ENCODE measurements at regions not wholly inside any gene's neighbourhood (a gene's known extent, or its start where the extent isn't known, plus 50 kb on each side); places are given as distances from the start of the nearest gene placed in this dataset.

GRCh38 chr12:75848961-75849360 lies 182.6 kb downstream of the PHLDA1 start (continued):
- TF ChIP-seq ZNF792 (tag by site-specific recombination; IDR thresholded peaks at IDR 0.05) (no peak), SALL2 (tag by site-specific recombination; IDR thresholded peaks at IDR 0.05; ENCODE audit: borderline replicate concordance) (no peak), ZNF791 (tag by site-specific recombination; IDR thresholded peaks at IDR 0.05) (no peak)

GRCh38 chr12:75848431-75848925 lies 183.1 kb downstream of the PHLDA1 start:
- CTCF ChIA-PET, result no interaction called here

GRCh38 chr12:75846102-75846501 lies 185.5 kb downstream of the PHLDA1 start:
- TF ChIP-seq ZNF202 (tag by site-specific recombination; IDR thresholded peaks at IDR 0.05; ENCODE audit: borderline replicate concordance) (no peak), GLIS2 (tag by site-specific recombination; IDR thresholded peaks at IDR 0.05) (no peak), ZNF350 (tag by site-specific recombination; IDR thresholded peaks at IDR 0.05) (no peak), ZBTB11 (tag by site-specific recombination; conservative IDR thresholded peaks at IDR 0.05; ENCODE audit: low read depth) (no peak), ZNF555 (tag by site-specific recombination; conservative IDR thresholded peaks at IDR 0.05) (no peak), YY1 (tag by site-specific recombination; IDR thresholded peaks at IDR 0.05) (no peak), PRDM6 (tag by site-specific recombination; IDR thresholded peaks at IDR 0.05) (no peak), ZNF157 (tag by site-specific recombination; IDR thresholded peaks at IDR 0.05) (no peak), ZNF530 (tag by site-specific recombination; IDR thresholded peaks at IDR 0.05; ENCODE audit: low read depth) (no peak), ZNF26 (tag by site-specific recombination; IDR thresholded peaks at IDR 0.05) (no peak), ZNF596 (tag by site-specific recombination; IDR thresholded peaks at IDR 0.05) (no peak), TRIM28 (IDR thresholded peaks at IDR 0.05; ENCODE audit: borderline replicate concordance, low read length) (no peak), KLF10 (tag by site-specific recombination; IDR thresholded peaks at IDR 0.05) (no peak), ZNF692 (tag by site-specific recombination; IDR thresholded peaks at IDR 0.05) (no peak), RBAK (tag by site-specific recombination; IDR thresholded peaks at IDR 0.05) (no peak), ZNF600 (tag by site-specific recombination; IDR thresholded peaks at IDR 0.05) (no peak)
- ChIA-PET POLR2A (no interaction called here), CTCF (interaction anchor here (0.5 kb wide), 1 partner anchor 194 kb away, joined by 4 read pairs; no protein-coding TSS in a partner anchor)
- Histone ChIP-seq H3K9me3 (ENCODE audit: control insufficient read depth, insufficient read depth, low read depth, low read length) (no peaks in the 10 kb centered on the region), H3K4me3 (ENCODE audit: low read depth, low read length) (no peak overlapping the region), H3K36me3 (ENCODE audit: control insufficient read depth in 2 of 2, insufficient read depth in 1 of 2, low read length in 2 of 2) (no peaks in the 10 kb centered on the region), H3K4me1 (ENCODE audit: control insufficient read depth, insufficient read depth, low read length) (peaks cover 1% of the 10 kb centered on the region; the same call in 1 of the 2 replicates), H3K27ac (ENCODE audit: extremely low read depth, low read depth, low read length) (no peak overlapping the region)

More at GRCh38 chr12:75848431-75848925, 183.1 kb downstream of the PHLDA1 start:
- no peaks in the 10 kb centered on the region for H3K9me3 ChIP-seq (ENCODE audit: control insufficient read depth, insufficient read depth, low read depth, low read length)
- POLR2A ChIA-PET, result interaction anchor here (1.2 kb wide), 1 partner anchor 183 kb away, joined by 4 read pairs; the partner anchor contains the start of gene PHLDA1
- H3K36me3 ChIP-seq (ENCODE audit: control insufficient read depth in 2 of 2, insufficient read depth in 1 of 2, low read length in 2 of 2), result no peaks in the 10 kb centered on the region
- TF ChIP-seq ZNF112 (tag by site-specific recombination; IDR thresholded peaks at IDR 0.05), result no peak
- TF ChIP-seq ZNF433 (tag by site-specific recombination; IDR thresholded peaks at IDR 0.05; ENCODE audit: low read depth), result no peak
- TF ChIP-seq IKZF3 (tag by site-specific recombination; IDR thresholded peaks at IDR 0.05), result no peak
- TF ChIP-seq ZNF544 (tag by site-specific recombination; IDR thresholded peaks at IDR 0.05), result no peak
- no peak for TF ChIP-seq INSM2 (tag by site-specific recombination; IDR thresholded peaks at IDR 0.05)
- TF ChIP-seq ZNF155 (tag by site-specific recombination; IDR thresholded peaks at IDR 0.05), result no peak
- H3K4me3 ChIP-seq (ENCODE audit: low read depth, low read length), result no peak overlapping the region
- H3K27ac ChIP-seq (ENCODE audit: extremely low read depth, low read depth, low read length), result no peak overlapping the region
- peaks cover 5% of the 10 kb centered on the region; the same call in 1 of the 2 replicates for H3K4me1 ChIP-seq (ENCODE audit: control insufficient read depth, insufficient read depth, low read length)
